ENCODE measurements at regions not wholly inside any gene's neighbourhood (a gene's known extent, or its start where the extent isn't known, plus 50 kb on each side); places are given as distances from the start of the nearest gene placed in this dataset.

DNA sequence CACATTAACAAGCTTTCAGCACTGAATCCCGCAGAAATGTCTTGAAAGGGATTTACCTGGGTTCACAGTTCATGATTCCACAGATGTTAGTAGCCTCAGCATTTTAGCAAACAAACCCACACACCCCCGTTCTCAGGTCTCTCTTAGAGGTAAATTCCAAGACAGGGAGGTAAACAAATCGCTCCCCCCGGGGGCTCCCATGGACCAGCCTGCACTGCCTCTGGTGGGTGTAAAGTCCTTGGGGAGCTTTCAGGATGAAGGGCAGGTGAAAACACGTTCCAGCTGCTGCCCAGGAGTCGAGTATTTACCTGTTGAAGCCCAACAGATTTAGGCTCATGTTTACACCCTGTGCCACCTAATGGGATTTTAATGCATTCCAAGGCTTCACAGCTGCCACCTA, 187.0 kb upstream of the FOXQ1 start:
- in situ Hi-C loops (cut with MboI; ENCODE audit: low sequenced_read_pairs), result no loop called here

DNA sequence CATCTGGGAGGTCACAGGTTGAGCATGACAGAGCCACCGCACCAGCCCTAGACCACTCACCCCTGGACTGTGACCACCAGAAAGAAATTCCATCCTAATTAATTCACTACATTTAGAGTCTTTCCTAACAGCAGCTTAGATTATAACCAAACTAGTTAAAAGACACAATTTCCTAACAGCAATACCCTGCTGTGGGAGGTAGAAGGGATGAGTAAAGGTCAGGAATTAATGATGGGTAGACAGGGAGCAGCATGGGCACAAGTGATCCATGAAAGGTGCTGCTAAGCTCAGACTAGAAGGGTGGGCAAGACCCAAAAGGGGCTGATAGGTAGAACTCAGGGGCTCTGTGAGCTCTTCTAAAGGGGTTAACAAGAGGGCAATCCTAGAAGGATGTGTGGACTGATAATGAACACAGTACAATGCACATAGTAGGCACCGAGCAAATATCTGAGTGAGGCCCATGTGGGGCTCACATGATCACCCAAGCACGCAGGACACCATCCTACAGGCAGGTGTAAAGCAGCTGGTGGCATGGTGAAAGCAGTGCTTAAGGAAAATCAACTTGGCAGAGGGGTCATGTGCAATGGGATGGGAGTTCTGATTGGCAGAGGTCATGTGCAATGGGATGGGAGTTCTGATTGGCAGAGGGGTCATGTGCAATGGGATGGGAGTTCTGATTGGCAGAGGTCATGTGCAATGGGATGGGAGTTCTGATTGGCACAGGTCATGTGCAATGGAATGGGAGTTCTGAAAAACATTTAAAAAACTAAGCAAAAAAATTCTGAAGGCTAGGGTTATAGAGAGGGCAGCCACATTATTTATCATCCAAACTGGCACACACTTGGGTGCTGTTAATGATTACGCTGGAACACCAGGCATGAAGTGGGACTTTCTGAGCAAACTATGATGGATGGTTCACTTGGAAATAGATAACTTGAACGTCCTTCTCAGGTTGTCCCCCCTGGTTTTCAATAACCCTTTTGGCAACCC, 188.2 kb upstream of the FOXQ1 start:
- in situ Hi-C loops (cut with MboI; ENCODE audit: low sequenced_read_pairs), result no loop called here

DNA sequence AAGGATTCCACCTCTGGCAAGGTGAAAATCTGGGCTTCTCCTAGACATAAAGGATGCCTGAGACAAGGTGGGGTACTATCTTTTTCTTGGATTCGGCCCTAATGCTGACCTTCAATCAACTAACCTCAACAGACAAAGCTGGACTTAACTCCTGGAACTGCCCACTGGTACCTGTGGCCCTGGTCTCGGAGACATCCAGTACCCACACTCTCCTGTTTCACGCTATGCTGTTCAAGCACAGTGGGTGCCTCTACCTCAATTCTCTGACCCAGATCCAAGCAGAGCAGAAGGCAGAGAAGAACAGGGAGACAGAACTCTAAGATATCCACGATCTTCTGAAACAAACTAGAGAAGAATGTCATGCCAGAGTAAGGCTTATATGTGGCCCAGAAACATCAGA, 189.8 kb upstream of the FOXQ1 start:
- in situ Hi-C loops (cut with MboI; ENCODE audit: low sequenced_read_pairs), result no loop called here

DNA sequence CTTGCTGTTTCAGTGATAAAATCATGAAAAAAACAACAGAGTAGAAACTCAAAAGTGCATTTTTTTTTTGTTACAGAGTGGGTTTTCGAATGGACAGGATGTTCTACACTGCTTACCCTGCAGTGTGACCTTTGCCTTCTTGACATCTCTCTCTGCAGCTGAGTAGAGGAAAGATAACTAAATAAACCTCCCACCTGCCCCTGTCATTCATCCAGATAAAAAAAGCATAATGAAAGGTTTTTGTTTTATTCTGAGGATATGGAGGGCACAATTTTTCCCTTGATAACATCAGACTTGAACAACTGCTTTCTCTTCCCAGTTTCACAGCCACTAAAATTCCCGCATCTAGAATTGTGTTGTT, 193.6 kb upstream of the FOXQ1 start:
- in situ Hi-C loops (cut with MboI; ENCODE audit: low sequenced_read_pairs), result no loop called here

DNA sequence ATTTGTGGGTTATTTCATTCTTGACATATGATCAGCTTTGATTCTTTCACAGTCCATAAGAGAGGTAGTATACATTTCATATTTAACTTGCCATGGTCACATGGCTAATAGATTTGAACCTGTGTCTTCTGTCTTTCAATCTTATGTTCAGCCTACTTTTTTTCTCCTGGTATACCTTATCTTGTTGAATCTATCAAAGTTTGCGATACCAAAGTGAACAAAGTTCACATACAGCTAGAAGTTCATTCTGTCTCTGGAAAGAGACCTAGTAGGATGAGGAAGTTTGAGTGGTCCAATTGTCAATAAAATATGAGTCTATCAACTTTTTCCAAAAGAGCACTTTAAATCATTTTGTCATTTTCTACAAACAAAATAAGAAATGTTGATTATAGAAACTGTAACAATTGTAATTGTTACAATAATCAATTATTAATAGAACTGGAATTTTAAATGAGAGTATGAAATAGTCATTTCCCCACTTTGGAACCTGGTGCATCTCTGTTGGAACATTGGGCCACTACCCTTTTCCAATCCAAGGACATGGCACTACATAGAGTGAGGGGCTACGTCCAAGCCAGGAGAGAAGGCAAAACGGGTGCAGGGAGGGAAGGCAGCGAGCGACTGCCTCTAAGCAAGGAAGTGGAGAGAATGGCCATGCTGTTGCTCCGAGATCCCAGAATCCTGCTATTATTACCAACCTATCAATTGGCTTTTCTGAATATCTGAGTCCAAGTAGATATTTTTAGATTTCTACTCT, 194.2 kb upstream of the FOXQ1 start:
- in situ Hi-C loops (cut with MboI; ENCODE audit: low sequenced_read_pairs), result no loop called here

DNA sequence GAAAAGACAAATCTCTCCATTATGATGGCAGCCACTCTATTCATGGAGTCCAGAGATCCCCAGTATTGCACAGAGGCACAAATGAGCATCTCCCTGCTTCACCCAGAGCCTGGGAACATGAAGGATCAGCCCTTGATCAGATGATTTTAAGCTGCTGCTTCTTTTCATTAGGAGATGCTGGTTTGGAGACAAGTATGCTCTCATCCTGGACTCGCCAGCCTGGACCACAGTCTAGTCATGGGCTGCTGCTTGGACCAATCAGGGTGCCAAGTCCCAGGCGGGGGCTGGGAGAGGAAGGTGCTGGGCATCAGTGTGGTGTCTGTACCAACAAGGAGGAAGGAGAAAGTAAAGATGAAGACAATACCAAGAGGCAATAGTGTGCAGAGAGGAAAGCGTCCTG, 195.7 kb upstream of the FOXQ1 start:
- in situ Hi-C loops (cut with MboI; ENCODE audit: low sequenced_read_pairs), result no loop called here

DNA sequence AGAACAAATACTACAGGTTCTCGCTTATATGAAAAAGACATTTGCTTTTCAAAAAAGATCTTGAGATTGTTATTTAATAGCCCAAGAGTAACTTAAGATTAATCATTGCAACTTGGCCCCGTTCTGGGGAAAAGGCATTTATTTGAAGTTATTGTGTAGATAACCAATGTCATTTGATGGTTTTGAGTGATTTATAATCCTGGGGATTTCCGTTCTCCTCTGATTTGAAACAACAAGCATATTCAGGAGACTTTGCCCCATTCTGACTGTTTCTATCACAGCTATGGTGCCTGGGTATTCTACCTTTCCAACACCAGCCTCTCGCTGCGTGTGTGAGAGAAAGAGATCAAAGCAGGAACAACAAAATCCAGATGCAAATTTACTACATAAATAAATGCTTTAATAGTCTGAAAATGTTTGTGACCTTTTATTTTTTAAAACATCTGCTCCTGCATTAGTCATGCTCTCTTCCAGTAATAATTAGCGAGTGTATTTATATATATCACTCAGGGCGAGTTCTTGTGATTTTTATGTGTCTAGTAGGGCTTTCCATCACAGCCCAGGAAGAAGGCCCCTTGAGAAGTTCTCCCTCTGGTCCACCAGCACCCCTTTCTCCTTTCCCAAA, 197.9 kb upstream of the FOXQ1 start:
- in situ Hi-C loops (cut with MboI; ENCODE audit: low sequenced_read_pairs), result no loop called here

DNA sequence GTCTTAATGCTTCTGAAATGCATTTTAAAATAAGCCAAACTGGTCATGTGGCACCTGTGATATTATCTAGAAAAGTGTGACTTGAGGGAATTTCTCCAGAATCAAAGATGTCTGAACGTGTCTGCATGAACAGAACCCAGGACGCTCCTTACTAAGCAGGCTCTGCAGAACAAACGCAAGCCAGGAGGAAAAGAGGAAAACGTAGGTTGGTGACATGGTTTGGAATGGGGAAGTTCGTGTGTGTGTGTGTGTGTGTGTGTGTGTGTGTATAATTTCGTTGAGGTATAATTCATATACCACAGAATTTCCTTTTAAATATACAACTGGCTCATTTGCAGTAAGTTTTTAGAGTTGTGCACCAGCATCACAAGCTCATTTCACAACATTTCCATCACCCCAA, 200.5 kb upstream of the FOXQ1 start:
- in situ Hi-C loops (cut with MboI; ENCODE audit: low sequenced_read_pairs), result no loop called here

DNA sequence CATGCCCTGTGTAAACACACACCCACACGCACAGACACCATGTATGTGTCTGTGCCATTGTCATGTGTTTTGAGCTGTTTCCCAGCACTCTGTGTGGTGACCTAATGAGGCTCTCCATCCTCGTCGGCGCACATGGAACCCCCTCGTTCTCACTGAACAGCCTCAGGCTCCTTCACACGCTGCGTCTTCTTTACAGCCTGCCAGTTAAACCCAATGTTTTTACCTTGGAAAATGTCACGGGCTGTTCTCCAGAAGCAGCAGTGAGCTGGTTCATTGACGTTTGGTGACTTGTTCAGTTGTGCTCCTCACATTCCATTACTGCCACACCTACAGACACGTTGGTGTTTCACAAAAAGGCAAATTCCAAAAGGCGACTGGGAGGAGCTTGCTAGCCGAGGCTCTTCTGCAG, 201.0 kb upstream of the FOXQ1 start:
- in situ Hi-C loops (cut with MboI; ENCODE audit: low sequenced_read_pairs), result no loop called here

DNA sequence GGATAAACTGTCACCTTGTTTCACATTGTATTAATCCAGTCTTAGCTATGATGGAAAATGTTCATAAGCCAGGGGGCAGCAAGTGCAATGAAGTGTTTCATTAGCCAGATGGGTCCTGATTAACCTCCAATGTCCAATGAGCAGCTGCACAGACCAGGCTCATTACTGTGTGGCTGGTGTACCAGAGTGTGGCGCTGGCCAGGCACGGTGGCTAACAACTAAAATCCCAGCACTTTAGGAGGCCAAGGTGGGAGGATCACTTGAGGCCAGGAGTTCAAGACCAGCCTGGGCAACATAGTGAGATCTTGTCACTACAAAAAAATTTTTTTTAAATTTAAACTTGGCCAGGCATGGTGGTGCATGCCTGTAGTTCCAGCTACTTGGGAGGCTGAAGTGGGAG, 201.7 kb upstream of the FOXQ1 start:
- in situ Hi-C loops (cut with MboI; ENCODE audit: low sequenced_read_pairs), result no loop called here

DNA sequence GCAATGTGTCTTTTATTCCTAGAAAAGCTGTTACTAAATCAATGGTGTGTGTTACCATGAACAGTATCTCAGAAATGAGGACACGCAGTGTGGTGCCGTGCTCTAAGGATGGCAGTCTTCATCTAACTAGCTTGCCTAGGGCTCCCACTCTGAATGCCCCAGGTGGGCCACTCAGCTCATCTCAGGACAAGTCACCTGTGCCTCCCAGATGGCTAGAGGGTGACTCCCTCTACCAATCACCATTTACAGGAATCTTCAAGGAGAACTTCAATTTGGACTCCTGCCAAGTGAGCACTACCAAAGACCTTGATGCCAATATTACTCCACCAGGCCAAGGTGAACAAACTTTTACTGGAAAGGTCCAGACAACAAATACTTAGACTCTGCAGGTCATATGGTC, 202.8 kb upstream of the FOXQ1 start:
- in situ Hi-C loops (cut with MboI; ENCODE audit: low sequenced_read_pairs), result no loop called here

DNA sequence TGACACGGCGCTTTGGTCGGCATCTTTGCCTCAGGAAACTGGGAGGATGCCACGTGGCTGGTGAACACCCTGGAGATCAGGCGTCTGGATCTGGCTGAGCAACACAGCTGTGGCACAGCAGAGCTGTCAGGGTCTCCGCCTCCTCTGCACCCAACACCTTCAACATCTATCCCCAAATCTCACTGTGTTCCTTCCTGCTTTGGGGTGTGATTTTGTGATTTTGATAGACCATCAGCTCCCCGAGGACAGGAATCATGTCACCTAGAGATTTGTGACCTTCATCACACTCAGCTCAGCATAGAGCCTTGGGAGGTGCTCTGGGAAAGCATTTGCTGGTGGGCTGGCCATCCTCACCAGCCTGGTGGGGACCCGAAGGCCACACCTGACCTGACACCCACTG, 203.7 kb upstream of the FOXQ1 start:
- in situ Hi-C loops (cut with MboI; ENCODE audit: low sequenced_read_pairs), result no loop called here

DNA sequence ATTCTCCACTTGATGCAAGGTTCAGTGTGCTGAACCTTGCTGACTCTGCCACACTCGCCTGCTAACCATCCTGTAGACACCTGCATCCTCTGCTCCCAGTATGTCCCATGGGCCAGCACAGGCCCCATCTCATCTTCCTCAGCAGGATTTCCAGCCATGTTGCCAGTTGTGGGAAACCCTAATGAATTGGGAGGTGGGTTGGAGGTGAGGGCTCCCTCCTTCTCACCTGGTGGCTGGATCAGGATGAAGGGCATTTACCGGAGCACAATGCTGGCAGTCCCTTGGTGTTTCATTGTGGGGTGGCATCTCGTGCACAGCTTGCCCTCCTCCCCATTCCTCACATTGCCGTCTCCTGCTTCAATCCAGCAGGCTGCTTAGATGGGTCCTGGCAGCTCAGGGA, 204.3 kb upstream of the FOXQ1 start:
- in situ Hi-C loops (cut with MboI; ENCODE audit: low sequenced_read_pairs), result no loop called here

DNA sequence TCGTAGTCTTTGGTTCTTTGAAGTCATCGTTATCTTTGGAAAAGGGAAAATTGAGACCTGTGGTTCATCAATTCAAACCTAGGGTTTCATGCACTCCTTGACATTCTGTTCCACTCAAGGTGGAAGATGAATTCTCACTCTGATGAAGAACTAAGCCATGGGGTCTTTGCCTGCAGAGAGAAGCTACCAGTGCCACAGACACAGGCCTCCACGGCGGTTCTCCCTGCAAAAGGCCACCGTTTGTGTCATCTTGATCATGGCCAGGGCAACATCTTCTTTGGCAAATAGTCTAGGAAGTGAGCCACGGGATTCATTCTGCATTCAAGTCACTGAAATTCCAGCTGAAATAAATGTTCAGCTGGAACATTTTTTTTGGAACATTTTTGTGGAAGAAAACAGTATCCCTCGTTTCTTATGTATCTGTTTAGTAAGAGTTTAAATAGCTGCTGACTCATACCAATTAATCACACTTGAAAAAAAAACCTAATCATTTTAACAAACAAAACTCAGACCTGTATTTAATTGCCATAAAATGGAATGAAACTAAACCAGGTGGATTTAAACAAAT, 206.0 kb upstream of the FOXQ1 start:
- in situ Hi-C loops (cut with MboI; ENCODE audit: low sequenced_read_pairs), result no loop called here

DNA sequence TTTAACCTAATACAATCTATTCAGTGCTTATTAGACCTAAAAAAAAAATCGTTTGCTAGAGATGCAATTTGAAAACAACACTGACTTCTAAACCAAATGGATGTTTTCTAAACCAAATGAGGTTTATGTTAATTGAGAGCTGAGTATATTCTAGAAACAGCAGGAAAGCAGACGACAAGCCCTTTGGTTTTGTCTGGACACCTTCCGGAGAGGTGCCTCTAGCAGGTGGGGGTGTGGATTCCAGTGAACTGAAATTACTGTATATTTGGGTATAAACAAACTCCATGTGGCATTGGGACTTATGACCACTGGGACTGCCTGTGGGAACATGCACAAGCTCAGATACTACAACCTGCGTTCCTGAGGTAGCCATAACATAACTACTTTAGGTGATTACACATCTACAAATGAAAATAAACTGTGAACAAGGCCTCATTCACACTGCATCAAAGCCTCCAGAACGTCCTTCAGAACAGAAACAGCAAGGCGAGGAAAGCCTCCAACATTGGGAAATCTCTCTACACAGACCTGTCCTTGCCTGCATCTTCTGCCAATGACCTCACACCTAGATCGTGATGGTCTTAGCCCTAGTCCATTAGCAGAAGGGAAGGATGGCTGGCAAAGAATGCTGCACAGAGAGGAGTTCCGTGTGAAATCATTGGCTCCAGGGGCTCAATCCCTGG, 206.8 kb upstream of the FOXQ1 start:
- in situ Hi-C loops (cut with MboI; ENCODE audit: low sequenced_read_pairs), result no loop called here

DNA sequence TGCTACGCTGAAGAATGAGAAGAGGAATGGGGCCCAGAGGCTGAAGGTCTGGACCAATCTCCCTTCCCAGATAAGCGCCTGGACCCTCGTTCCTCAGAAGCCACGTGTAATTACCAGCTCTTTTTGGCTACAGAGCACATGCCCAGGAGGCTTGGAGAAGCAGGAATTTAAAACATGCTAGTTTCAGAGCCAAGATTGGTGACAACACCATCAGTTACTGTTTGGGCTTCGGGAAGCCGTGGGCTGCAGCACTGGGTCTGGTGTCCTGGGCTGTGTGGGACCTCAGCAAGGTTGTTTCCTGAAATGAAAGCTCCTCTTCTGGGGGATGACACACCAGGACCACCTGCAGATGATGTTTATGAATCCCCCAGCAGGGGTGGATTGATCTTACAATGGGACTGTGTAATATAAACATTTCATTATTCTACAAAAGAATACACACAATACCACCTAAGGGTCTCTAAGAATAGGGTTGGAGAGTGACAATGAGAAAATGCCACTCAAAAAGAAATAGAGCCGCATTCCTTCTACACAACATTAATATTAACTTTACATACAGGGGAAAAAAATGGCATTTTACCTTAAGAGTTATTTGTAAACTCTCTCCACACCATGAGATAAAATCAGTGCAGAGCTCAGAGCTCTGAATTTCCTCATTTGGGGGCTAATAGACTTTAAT, 207.8 kb upstream of the FOXQ1 start:
- in situ Hi-C loops (cut with MboI; ENCODE audit: low sequenced_read_pairs), result no loop called here

DNA sequence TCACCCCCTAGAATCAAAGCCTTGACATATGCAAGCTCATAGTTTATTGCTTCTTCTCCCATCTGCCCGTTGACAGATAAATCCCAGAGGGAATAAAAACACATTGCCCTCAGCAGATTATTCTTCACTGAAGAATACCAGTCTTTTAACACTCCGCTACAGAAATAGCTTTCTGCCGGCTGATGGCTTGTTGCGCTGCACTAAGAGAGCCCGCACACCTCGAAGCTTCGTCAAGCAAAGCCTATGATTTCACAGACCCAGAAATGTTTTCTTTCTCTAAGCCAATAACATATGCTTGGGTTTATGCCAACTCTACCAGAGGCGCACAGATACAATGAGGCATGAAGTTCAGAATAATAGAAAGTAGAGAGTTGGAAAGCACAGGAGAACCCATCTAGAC, 208.9 kb upstream of the FOXQ1 start:
- in situ Hi-C loops (cut with MboI; ENCODE audit: low sequenced_read_pairs), result no loop called here

DNA sequence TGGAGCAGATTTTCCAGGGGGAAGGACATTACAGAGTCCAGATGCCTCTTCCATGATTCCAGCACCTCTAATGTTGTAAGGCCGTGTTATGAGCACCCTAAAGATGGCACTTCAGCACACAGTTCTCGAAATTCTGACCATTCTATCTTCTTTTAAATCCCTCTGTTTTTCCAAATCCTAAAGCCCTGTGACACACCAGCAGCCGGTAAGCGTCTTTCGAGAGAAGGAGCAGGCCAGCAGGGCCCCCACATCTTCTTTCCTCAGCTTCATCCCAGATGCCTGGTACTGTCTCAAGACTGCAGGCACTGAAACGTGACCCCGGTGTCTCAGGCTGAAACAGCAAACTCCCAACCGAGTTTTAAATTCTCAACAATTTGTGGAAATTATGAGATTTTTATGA, 211.6 kb upstream of the FOXQ1 start:
- in situ Hi-C loops (cut with MboI; ENCODE audit: low sequenced_read_pairs), result no loop called here

DNA sequence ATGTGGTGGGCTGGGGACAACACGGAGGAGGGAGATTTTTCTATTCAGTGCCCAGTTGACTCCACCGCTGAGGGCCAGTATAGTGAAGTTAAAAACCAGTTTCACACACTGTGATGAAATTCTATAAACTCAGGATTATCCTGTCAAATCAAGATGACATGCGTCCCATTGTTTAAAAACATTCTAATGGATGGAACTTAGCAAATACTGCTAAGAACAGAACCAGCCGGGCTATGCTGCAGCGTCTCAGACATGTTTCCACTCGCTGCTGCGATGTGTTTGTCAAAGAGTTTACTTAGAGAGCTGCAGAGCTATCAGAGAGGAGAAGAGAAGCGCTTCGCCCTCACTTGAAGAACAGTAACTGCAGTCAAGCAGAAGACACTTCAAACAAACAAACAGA, 212.6 kb upstream of the FOXQ1 start:
- in situ Hi-C loops (cut with MboI; ENCODE audit: low sequenced_read_pairs), result no loop called here

Data from HL-60/S4 treated with retinoic acid at 250 ng/mL for 4 days and 3 days (cell line).